ENCODE measurements at regions not wholly inside any gene's neighbourhood (a gene's known extent, or its start where the extent isn't known, plus 50 kb on each side); places are given as distances from the start of the nearest gene placed in this dataset.

- no peak for DNase-seq (ENCODE audit: low read depth)
- no peak overlapping the region for H3K4me3 ChIP-seq (ENCODE audit: low read depth, low read length)
- TF ChIP-seq CTCF (conservative IDR thresholded peaks at IDR 0.05; ENCODE audit: low read depth, low read length) = no peak
Observed at GRCh38 chr1:57712846-57713245, 289.0 kb upstream of the DAB1 start.

GRCh38 chr1:57711326-57711725 lies 287.5 kb upstream of the DAB1 start:
- no peak for DNase-seq (ENCODE audit: low read depth)
- no peak for TF ChIP-seq CTCF (conservative IDR thresholded peaks at IDR 0.05; ENCODE audit: low read depth, low read length)

GRCh38 chr1:57707631-57708030 lies 283.8 kb upstream of the DAB1 start:
- DNase-seq (ENCODE audit: low read depth) = no peak
- H3K4me3 ChIP-seq (ENCODE audit: low read depth, low read length) = no peak overlapping the region
- peak; percentile 4 for TF ChIP-seq CTCF (conservative IDR thresholded peaks at IDR 0.05; ENCODE audit: low read depth, low read length)

More at GRCh38 chr1:57711326-57711725, 287.5 kb upstream of the DAB1 start:
- no peak overlapping the region for H3K4me3 ChIP-seq (ENCODE audit: low read depth, low read length)

- TF ChIP-seq CTCF (conservative IDR thresholded peaks at IDR 0.05; ENCODE audit: low read depth, low read length) = no peak
- no peak overlapping the region for H3K4me3 ChIP-seq (ENCODE audit: low read depth, low read length)
- DNase-seq (ENCODE audit: low read depth) = no peak
Observed at GRCh38 chr1:57704811-57705210, 281.0 kb upstream of the DAB1 start.

- TF ChIP-seq CTCF (conservative IDR thresholded peaks at IDR 0.05; ENCODE audit: low read depth, low read length) = no peak
- no peak overlapping the region for H3K4me3 ChIP-seq (ENCODE audit: low read depth, low read length)
- no peak for DNase-seq (ENCODE audit: low read depth)
Observed at GRCh38 chr1:57704231-57704630, 280.4 kb upstream of the DAB1 start.

- no peak for TF ChIP-seq CTCF (conservative IDR thresholded peaks at IDR 0.05; ENCODE audit: low read depth, low read length)
- no peak for DNase-seq (ENCODE audit: low read depth)
- no peak overlapping the region for H3K4me3 ChIP-seq (ENCODE audit: low read depth, low read length)
Observed at GRCh38 chr1:57696904-57697303, 273.0 kb upstream of the DAB1 start.

GRCh38 chr1:57696043-57696442 lies 272.2 kb upstream of the DAB1 start:
- DNase-seq (ENCODE audit: low read depth) = no peak

More at GRCh38 chr1:57696043-57696442, 272.2 kb upstream of the DAB1 start:
- no peak for TF ChIP-seq CTCF (conservative IDR thresholded peaks at IDR 0.05; ENCODE audit: low read depth, low read length)
- H3K4me3 ChIP-seq (ENCODE audit: low read depth, low read length) = no peak overlapping the region
